ENCODE measurements at regions not wholly inside any gene's neighbourhood (a gene's known extent, or its start where the extent isn't known, plus 50 kb on each side); places are given as distances from the start of the nearest gene placed in this dataset.

DNA sequence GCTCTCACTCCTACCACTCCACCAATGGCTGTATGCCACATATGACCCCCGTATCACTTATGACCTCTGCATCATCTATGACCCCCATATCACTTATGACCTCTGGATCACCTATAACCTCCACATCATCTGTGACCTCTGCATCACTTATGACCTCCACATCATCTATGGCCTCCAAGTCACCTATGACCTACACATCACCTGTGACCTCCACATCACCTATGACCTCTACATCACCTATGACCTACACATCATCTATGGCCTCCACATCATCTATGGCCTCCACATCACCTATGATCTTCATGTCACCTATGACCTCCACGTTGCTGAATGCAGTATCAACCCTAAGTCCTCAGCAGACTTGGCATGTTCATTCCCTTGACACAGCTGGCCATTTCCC, 271.2 kb downstream of the MATN1 start:
- Histone ChIP-seq H3K4me3 (no peak overlapping the region), H3K79me2 (ENCODE audit: control insufficient read depth, insufficient read depth, low read length) (no peaks in the 10 kb centered on the region), H3K27me3 (replicated peaks in 1 of 2; ENCODE audit: control insufficient read depth in 2 of 2, insufficient read depth in 2 of 2, low read length in 1 of 2) (no peaks in the 10 kb centered on the region), H3K36me3 (ENCODE audit: control insufficient read depth in 2 of 2, insufficient read depth in 2 of 2, low read length in 1 of 2) (no peaks in the 10 kb centered on the region), H3K4me1 (ENCODE audit: control insufficient read depth, insufficient read depth, low read length) (no peaks in the 10 kb centered on the region), H3K9me3 (replicated peaks; ENCODE audit: control insufficient read depth, insufficient read depth, low read length) (no peaks in the 10 kb centered on the region), H4K20me1 (ENCODE audit: control insufficient read depth, insufficient read depth) (no peaks in the 10 kb centered on the region), H3K27ac (ENCODE audit: control insufficient read depth, insufficient read depth) (no peak overlapping the region), H3K9ac (ENCODE audit: control insufficient read depth, insufficient read depth, low read length) (no peak overlapping the region), H3K4me2 (ENCODE audit: control insufficient read depth, insufficient read depth) (no peak overlapping the region), H2AFZ (ENCODE audit: control insufficient read depth, low read depth, low read length) (no peak overlapping the region)
- ATAC-seq = no peak
- SMC1A ChIA-PET (ENCODE audit: uncharacterized antibody, unreplicated experiment) = no interaction called here
- CTCF ChIA-PET = no interaction called here
- no TSS peak for BruUV-seq (replicated peaks)
- TF ChIP-seq PAX5 (IDR thresholded peaks at IDR 0.05; ENCODE audit: borderline replicate concordance, low read depth, low read length) (no peak), SREBF2 (IDR thresholded peaks at IDR 0.05; ENCODE audit: low read length) (no peak), TCF7 (IDR thresholded peaks at IDR 0.05; ENCODE audit: borderline replicate concordance) (no peak), RELA (IDR thresholded peaks at IDR 0.05; ENCODE audit: borderline replicate concordance, partially characterized antibody) (no peak)
- FAIRE-seq = no peak
- WGBS (ENCODE audit: insufficient coverage, insufficient replicate concordance, low lambda C conversion rate, missing lambda C conversion rate) = 0% methylated on average over 2 of the region's 2 CpGs
- in situ Hi-C loops (cut with MboI) = no loop called here
- RAD21 ChIA-PET (ENCODE audit: unreplicated experiment) = no interaction called here
- DNase-seq (ENCODE audit: low read depth, low spot score) = no peak
- POLR2A ChIA-PET = no interaction called here
- intact Hi-C loops (cut with micrococcal nuclease; ENCODE audit: unreplicated experiment) = no loop called here

DNA sequence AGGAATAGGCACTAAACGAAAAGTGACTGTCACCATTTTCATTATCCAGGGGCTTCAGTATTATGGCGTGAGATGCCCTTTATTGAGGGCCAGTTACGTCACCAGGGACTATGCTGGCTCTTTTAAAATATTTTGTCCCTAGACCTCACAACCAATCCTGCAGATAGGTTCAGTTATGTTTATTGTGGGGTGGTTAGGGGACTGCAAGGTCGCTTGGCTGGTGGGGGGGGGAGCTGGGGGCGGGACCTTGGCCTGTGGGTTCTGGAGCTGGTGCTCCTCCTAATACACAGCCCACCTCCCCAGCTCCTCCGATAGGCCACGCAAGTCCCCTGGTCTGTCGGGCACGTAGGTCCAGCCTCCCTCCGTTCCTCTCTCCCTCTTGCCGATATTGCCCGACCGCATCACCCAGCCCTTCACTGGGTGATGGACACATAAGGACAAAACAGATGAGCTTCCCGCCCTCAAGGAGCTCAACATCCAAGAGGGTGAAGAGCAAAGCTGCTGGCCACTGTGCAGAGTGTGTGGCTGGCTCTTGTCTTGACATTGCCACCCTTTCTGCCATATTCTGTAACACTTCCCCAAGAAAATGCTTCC, 271.8 kb downstream of the MATN1 start:
- TF ChIP-seq YY1 (IDR thresholded peaks at IDR 0.05; ENCODE audit: low read depth, low read length) (no peak), NFYB (IDR thresholded peaks at IDR 0.05; ENCODE audit: insufficient read depth, low read depth, low read length) (no peak), CBX3 (IDR thresholded peaks at IDR 0.05; ENCODE audit: borderline replicate concordance, low read depth) (no peak), BCL11A (IDR thresholded peaks at IDR 0.05; ENCODE audit: low read depth, low read length) (no peak)
- FAIRE-seq = no peak
- POLR2A ChIA-PET = no interaction called here

More for the DNA sequence above, 271.8 kb downstream of the MATN1 start:
- no peaks in the 10 kb centered on the region for H3K4me1 ChIP-seq (ENCODE audit: control insufficient read depth, insufficient read depth, low read length)
- ATAC-seq (no peak), DNase-seq (ENCODE audit: low read depth, low spot score) (no peak)
- peaks cover 0 to under 1% of the 10 kb centered on the region in 2 experiments; a peak in 1 of 4 replicates for H3K27me3 ChIP-seq (replicated peaks in 1 of 2; ENCODE audit: control insufficient read depth in 2 of 2, insufficient read depth in 2 of 2, low read length in 1 of 2)
- no peak overlapping the region for H3K9ac ChIP-seq (ENCODE audit: control insufficient read depth, insufficient read depth, low read length)
- no peaks in the 10 kb centered on the region for H3K9me3 ChIP-seq (replicated peaks; ENCODE audit: control insufficient read depth, insufficient read depth, low read length)
- H2AFZ ChIP-seq (ENCODE audit: control insufficient read depth, low read depth, low read length) = no peak overlapping the region
- no peaks in the 10 kb centered on the region for H3K79me2 ChIP-seq (ENCODE audit: control insufficient read depth, insufficient read depth, low read length)
- H3K4me2 ChIP-seq (ENCODE audit: control insufficient read depth, insufficient read depth) = no peak overlapping the region
- no peaks in the 10 kb centered on the region for H4K20me1 ChIP-seq (ENCODE audit: control insufficient read depth, insufficient read depth)
- intact Hi-C loops (cut with micrococcal nuclease; ENCODE audit: unreplicated experiment) = no loop called here
- BruUV-seq (replicated peaks) = no TSS peak
- ChIA-PET RAD21 (ENCODE audit: unreplicated experiment) (no interaction called here), SMC1A (ENCODE audit: uncharacterized antibody, unreplicated experiment) (no interaction called here), CTCF (no interaction called here)
- no peaks in the 10 kb centered on the region for H3K36me3 ChIP-seq (ENCODE audit: control insufficient read depth in 2 of 2, insufficient read depth in 2 of 2, low read length in 1 of 2)
- 26% methylated on average over 14 of the region's 14 CpGs for WGBS (ENCODE audit: insufficient coverage, insufficient replicate concordance, low lambda C conversion rate, missing lambda C conversion rate)
- in situ Hi-C loops (cut with MboI) = no loop called here
- H3K27ac ChIP-seq (ENCODE audit: control insufficient read depth, insufficient read depth) = no peak overlapping the region
- no peak overlapping the region for H3K4me3 ChIP-seq
